ENCODE measurements at regions not wholly inside any gene's neighbourhood (a gene's known extent, or its start where the extent isn't known, plus 50 kb on each side); places are given as distances from the start of the nearest gene placed in this dataset.

DNA sequence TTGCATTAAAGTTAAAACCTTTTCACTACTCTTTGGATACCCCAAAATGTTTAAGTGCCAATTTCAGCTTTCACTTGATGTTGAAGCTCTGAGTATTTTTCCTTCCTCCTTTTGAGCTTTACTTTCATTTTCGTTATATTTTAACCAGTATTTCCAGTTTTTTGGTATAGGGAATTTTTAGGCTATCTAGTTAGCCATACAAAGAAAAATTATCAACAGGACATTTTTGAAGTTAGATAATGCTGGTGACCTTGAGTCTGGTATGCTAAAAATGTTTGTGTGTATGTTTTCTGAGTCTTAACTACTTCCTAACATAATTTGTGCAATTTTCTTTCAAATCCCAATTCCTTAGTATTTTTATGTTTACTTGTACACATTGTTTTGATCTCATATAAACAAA is 284.8 kb downstream of the OTOL1 start:
- H3K4me3 ChIP-seq (ENCODE audit: low read depth, low read length), result no peak overlapping the region
- DNase-seq (ENCODE audit: low read depth), result no peak
- TF ChIP-seq, protein P1, sequence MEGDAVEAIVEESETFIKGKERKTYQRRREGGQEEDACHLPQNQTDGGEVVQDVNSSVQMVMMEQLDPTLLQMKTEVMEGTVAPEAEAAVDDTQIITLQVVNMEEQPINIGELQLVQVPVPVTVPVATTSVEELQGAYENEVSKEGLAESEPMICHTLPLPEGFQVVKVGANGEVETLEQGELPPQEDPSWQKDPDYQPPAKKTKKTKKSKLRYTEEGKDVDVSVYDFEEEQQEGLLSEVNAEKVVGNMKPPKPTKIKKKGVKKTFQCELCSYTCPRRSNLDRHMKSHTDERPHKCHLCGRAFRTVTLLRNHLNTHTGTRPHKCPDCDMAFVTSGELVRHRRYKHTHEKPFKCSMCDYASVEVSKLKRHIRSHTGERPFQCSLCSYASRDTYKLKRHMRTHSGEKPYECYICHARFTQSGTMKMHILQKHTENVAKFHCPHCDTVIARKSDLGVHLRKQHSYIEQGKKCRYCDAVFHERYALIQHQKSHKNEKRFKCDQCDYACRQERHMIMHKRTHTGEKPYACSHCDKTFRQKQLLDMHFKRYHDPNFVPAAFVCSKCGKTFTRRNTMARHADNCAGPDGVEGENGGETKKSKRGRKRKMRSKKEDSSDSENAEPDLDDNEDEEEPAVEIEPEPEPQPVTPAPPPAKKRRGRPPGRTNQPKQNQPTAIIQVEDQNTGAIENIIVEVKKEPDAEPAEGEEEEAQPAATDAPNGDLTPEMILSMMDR (IDR thresholded peaks at IDR 0.05; ENCODE audit: control insufficient read depth, extremely low read depth, insufficient read depth), result no peak

DNA sequence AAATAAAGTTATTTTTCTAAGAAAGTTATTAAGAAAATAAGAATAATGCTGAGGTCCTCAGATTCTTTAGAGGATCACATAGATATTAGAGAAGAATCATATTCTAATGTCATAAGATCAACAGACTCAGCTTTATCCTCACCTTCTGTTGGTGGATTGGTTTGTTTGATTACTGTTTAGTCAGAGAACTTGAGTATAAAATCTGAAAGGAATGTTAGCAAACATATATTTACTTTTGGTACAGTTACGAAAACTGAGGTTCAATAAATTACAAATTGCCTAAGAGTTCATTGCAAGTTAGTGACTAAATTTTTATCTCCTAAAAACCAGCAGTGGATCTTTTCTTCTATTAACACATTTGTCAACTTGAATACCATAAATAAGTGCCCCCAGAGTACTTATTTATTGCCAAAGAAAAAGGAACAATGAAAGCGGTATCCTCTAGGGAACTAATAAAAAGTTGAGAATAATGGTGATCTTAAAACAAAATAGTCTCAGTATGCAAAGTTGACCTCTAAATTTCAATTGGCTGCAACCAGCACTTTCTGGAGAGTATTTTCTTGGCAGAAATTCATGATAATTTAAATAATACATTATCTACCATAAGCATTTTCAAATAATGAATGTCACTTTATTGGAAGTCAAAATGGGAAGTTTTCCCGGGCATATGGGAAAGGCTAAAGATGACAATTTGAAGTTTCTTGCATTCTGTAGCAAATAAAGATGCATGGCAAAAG is 296.8 kb downstream of the OTOL1 start:
- no peak for DNase-seq (ENCODE audit: low read depth)

DNA sequence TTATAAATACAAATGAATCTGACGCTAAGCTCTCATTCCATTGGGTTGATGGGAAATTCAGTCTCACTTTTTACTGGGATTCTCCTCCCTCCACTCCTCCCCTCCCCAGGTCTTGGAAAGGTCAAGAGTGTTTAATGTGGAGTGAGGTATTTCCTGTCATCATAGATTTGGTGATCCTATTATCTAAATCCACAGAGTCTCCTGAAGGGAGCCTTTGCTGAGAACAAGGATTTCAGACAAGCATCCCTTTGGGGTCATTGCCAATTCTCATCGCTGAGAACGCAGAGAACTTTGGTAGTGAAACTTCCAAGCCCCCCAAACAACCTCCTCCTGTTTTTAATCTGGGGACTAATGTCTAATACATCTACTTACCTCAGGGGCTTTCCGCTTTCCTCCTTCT is 297.9 kb downstream of the OTOL1 start:
- TF ChIP-seq, protein P1 (IDR thresholded peaks at IDR 0.05; ENCODE audit: control insufficient read depth, extremely low read depth, insufficient read depth), result no peak
- no peak for DNase-seq (ENCODE audit: low read depth)
- H3K4me3 ChIP-seq (ENCODE audit: low read depth, low read length), result no peak overlapping the region

More for the DNA sequence above, 296.8 kb downstream of the OTOL1 start:
- H3K4me3 ChIP-seq (ENCODE audit: low read depth, low read length), result no peak overlapping the region
- TF ChIP-seq, protein P1 (IDR thresholded peaks at IDR 0.05; ENCODE audit: control insufficient read depth, extremely low read depth, insufficient read depth), result no peak

DNA sequence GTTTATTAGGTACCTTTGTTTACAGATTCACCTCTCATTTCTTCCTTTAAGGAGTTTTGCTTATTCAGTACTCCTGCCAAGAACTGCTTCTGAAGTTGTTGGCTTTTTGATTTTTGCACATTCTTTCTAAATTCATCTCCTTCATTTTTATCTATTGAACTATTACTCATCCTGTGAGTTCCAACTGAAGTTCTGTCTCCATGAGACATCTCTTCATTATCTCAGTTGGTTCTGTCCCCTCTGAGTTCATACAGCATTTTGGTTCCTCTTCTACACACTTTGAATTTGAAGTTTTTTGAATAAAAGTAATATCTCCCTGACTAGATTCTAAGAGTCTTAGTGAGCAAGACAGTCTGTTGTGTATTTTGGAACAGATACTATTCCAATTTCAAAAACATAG is 299.7 kb downstream of the OTOL1 start:
- TF ChIP-seq, protein P1 (IDR thresholded peaks at IDR 0.05; ENCODE audit: control insufficient read depth, extremely low read depth, insufficient read depth), result no peak
- no peak overlapping the region for H3K4me3 ChIP-seq (ENCODE audit: low read depth, low read length)
- DNase-seq (ENCODE audit: low read depth), result no peak

DNA sequence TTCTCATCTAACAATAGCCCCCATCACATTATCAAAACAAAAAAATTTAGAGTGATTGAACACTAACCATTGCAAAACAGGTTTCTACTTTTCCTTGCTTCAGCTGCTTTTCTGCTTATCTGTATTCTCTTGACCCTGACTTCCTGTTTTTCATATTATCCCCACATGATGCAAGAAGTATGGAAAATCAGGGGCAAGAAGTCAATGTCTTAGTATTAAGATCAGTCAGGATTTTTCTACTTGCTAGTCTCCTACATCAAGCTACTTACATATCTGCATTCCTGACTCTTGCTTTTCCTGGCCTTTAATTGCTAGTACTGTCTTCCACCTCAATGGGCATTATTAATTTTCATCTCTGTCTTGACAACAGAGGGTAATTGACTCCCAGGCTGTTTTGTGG is 300.2 kb downstream of the OTOL1 start:
- H3K4me3 ChIP-seq (ENCODE audit: low read depth, low read length), result no peak overlapping the region
- TF ChIP-seq, protein P1 (IDR thresholded peaks at IDR 0.05; ENCODE audit: control insufficient read depth, extremely low read depth, insufficient read depth), result no peak
- no peak for DNase-seq (ENCODE audit: low read depth)

DNA sequence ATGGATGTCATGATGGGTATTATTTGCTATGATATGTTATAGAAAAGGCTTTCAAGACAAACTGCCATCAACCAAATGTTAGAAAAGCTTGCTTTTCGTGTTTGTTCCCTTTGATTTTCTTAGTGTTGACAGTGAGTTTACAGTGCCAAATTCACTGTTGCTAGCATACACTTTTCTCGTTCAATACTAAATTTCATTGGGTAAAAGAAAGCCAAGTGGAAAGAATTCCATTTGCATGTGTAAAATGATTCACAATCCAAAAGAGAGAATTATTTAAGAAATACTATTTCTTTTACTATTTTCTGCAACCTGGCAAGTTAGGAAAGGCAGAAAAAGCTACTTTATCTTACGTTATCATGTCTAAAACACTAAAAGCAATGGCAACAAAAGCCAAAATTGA is 301.4 kb downstream of the OTOL1 start:
- TF ChIP-seq, protein P1 (IDR thresholded peaks at IDR 0.05; ENCODE audit: control insufficient read depth, extremely low read depth, insufficient read depth), result no peak
- no peak overlapping the region for H3K4me3 ChIP-seq (ENCODE audit: low read depth, low read length)
- DNase-seq (ENCODE audit: low read depth), result no peak

Measured in LNCaP clone FGC (cell line).